Omental fat pad (tissue), 3 donors: ENCODE measurements at regions not wholly inside any gene's neighbourhood (a gene's known extent, or its start where the extent isn't known, plus 50 kb on each side); places are given as distances from the start of the nearest gene placed in this dataset.

Source experiments
- ATAC-seq: fragments of 150-250 bp; one replicate; pipeline ENCODE4 v1.9.1; 2016; ENCODE audit warnings: mild to moderate bottlenecking, moderate library complexity; ENCODE audit not compliant: low FRiP score
- DNase-seq: peaks from one replicate; pipeline ENCODE4 v3.0.0-alpha.2; 2019; ENCODE audit warnings: low spot score
- CTCF ChIP-seq, 3 donors: fragments of 450-650 bp; IDR thresholded peaks; one replicate each; pipeline ENCODE4 v1.5.1; 2016 to 2017; ENCODE audit warnings: antibody characterized with exemption in 3 of 3, mild to moderate bottlenecking in 3 of 3, moderate library complexity in 2 of 3

DNA sequence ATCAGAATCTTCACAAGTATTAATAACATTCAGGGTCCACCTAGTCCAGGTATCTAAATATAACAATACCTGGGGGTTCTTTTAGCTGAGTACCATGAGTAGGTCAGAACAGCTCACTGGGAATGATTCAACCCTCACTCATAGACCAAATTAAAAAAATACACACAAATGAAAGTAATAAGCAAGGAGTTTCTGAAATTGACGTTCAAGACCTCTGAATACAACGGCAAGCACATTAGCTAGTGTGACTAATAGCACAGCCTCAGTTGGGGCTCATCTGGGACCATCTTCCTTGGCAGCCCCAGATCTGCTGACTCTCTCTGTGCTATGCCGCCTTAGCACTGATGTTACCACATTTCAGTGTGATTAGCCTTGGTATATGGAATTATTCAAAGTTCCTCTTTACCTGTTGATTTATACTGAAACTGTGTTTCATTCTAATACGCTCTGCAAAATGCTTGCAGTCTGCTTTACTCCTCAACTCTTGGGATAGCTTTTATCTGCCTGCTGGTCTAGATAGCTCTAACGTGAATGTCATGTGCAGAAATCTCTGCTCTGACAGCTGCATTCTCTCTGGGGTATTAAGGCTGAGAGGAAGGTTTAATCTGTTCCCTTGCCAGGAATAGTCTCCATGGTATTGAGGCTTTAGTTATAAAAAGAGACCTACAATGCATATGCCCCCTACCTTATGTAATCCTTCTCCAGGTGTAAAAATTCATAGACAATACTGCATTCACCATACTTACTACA lies 153.3 kb downstream of the METTL4 start:
- no peak for TF ChIP-seq CTCF (IDR thresholded peaks at IDR 0.05)
- DNase-seq (no peak), ATAC-seq (no peak)

DNA sequence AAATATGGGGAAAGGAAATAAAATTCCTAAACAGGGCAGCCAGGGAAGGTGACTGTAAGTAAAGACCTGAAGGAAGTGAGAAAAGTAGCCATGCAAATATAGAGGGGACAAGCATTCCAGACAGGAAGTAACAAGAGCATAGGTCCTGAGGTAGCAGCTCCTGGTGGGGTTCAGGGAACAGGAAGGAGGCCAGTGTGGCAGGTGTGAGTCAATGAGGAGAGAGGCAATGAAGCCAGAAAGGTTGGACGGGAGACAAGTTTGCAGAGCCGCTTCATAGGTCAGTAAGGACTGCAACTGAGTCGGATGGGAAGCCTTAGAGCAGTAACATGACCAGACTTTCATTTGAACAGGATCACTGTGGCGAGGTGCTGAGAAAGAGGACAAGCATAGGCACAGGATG lies 150.9 kb downstream of the METTL4 start:
- DNase-seq: no peak
- TF ChIP-seq CTCF (IDR thresholded peaks at IDR 0.05): no peak
- no peak for ATAC-seq

- no peak for ATAC-seq
- TF ChIP-seq CTCF (IDR thresholded peaks at IDR 0.05): no peak
- DNase-seq: no peak
Measured at GRCh38 chr18:2423761-2424160, 147.5 kb downstream of the METTL4 start.

DNA sequence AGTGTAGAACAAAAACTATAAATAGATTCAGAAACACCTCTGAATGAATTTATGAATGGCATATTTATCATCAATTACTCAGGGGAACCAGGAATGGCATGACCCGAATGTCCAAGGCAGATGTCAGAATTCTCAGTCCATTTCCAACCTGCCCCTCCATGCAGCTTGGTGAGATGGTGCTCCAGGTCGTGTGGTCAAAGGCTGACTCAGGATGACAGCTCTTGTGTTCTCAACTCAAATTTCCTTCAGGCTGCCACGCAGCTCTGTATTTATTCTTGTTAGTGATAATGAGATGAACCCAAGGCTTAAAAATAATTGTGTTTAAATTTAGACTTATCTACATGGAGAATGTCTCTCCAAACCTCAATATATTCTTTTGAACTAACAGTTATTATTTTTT lies 146.9 kb downstream of the METTL4 start:
- DNase-seq (no peak), ATAC-seq (no peak)
- no peak for TF ChIP-seq CTCF (IDR thresholded peaks at IDR 0.05)

GRCh38 chr18:2425426-2426317 lies 145.6 kb downstream of the METTL4 start:
- ATAC-seq (no peak), DNase-seq (no peak)
- TF ChIP-seq CTCF (IDR thresholded peaks at IDR 0.05): no peak

- ATAC-seq: no peak
- TF ChIP-seq CTCF (IDR thresholded peaks at IDR 0.05): no peak
- DNase-seq: no peak
Measured at GRCh38 chr18:2430191-2430590, 141.1 kb downstream of the METTL4 start.
